ENCODE measurements at regions not wholly inside any gene's neighbourhood (a gene's known extent, or its start where the extent isn't known, plus 50 kb on each side); places are given as distances from the start of the nearest gene placed in this dataset.
"Not testable (repeated sequence)": the region's sequence is repeated elsewhere in the genome, so short reads cannot be mapped to it uniquely, and the experiment has no call there.

DNA sequence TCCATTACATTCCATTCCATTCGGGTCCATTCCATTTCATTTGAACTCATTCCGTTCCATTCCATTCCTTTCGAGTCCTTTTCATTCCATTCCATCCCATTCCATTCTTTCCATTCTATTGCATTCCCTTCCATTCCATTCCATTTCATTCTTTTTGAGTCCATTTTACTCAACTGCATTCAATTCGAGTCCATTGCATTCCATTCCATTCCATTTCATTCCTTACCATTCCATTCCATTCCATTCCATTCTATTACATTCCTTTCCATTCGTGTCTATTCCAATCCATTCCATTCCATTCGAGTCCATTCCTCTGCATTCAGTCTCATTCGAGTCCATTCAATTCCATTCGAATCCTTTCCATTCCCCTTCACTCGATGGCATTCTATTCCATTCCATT lies 1128.8 kb downstream of the RPIA start:
- DNase-seq: no peak
- Histone ChIP-seq H3K27me3 (replicated peaks) (no peaks in the 10 kb centered on the region), H3K36me3 (replicated peaks) (no peaks in the 10 kb centered on the region), H3K4me3 (ENCODE audit: low read depth, low read length) (no peak overlapping the region), H3K27ac (no peak overlapping the region)
- in situ Hi-C loops (cut with HindIII; ENCODE audit: low pct_ligation_motif_present, low sequenced_read_pairs): no loop called here
- TF ChIP-seq, protein P1, sequence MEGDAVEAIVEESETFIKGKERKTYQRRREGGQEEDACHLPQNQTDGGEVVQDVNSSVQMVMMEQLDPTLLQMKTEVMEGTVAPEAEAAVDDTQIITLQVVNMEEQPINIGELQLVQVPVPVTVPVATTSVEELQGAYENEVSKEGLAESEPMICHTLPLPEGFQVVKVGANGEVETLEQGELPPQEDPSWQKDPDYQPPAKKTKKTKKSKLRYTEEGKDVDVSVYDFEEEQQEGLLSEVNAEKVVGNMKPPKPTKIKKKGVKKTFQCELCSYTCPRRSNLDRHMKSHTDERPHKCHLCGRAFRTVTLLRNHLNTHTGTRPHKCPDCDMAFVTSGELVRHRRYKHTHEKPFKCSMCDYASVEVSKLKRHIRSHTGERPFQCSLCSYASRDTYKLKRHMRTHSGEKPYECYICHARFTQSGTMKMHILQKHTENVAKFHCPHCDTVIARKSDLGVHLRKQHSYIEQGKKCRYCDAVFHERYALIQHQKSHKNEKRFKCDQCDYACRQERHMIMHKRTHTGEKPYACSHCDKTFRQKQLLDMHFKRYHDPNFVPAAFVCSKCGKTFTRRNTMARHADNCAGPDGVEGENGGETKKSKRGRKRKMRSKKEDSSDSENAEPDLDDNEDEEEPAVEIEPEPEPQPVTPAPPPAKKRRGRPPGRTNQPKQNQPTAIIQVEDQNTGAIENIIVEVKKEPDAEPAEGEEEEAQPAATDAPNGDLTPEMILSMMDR (IDR thresholded peaks at IDR 0.05; ENCODE audit: low read depth, low read length, missing control alignments): no peak

DNA sequence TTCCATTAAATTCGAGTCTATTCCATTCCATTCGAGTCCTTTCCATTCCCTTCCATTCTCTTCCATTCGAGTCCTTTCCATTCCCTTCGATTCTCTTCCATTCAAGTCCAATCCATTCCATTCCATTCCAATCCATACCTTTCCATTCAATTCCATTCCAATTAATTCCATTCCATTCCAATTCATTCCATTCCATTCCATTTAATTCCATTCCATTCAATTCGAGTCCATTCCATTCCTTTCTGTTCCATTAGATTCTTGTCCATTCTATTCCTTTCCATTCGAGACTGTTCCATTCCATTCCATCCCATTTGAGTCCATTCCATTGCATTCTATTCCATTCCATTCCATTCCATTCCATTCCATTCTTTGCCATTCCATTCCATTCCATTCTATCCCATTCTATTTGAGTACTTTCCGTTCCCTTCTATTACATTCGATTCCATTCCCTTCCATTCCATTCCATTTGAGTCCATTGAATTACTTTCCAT lies 1130.0 kb downstream of the RPIA start:
- in situ Hi-C loops (cut with HindIII; ENCODE audit: low pct_ligation_motif_present, low sequenced_read_pairs): no loop called here
- H3K27me3 ChIP-seq (replicated peaks): no peaks in the 10 kb centered on the region
- H3K36me3 ChIP-seq (replicated peaks): no peaks in the 10 kb centered on the region
- no peak overlapping the region for H3K4me3 ChIP-seq (ENCODE audit: low read depth, low read length)
- TF ChIP-seq, protein P1 (IDR thresholded peaks at IDR 0.05; ENCODE audit: low read depth, low read length, missing control alignments): no peak
- no peak for DNase-seq
- no peak overlapping the region for H3K27ac ChIP-seq

DNA sequence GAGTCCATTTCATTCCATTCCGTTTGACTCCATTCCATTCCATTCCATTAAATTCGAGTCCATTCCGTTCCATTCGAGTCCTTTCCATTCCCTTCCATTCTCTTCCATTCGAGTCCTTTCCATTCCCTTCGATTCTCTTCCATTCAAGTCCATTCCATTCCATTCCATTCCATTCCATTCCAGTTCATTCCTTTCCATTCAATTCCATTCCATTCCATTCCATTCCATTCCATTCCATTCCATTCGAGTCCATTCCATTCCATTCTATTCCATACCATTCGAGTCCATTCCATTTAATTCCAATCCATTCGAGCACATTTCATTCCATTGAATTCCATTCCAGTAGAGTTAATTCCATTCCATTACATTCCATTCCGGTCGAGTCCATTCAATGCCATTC lies 1130.9 kb downstream of the RPIA start:
- H3K27ac ChIP-seq; H3K4me3 ChIP-seq (ENCODE audit: low read depth, low read length); in situ Hi-C loops (cut with HindIII; ENCODE audit: low pct_ligation_motif_present, low sequenced_read_pairs); H3K36me3 ChIP-seq (replicated peaks); H3K27me3 ChIP-seq (replicated peaks); DNase-seq: not testable (repeated sequence)

DNA sequence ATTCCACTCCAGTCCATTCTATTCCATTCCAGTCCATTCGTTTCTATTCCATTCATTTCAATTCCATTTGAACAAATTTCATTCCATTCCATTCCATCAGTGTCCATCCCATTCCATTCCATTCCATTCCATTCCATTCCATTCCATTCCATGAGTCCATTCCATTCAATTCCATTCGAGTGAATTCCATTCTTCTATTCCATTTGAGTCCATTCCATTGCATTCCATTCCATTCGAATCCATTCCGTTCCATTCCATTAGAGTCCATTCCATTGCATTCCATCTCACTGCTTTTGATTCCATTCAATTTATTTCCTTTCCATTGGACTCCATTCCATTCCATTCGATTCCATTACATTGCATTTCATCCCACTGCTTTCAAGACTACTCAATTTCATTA lies 1132.1 kb downstream of the RPIA start:
- in situ Hi-C loops (cut with HindIII; ENCODE audit: low pct_ligation_motif_present, low sequenced_read_pairs): no loop called here
- TF ChIP-seq, protein P1 (IDR thresholded peaks at IDR 0.05; ENCODE audit: low read depth, low read length, missing control alignments): no peak

DNA sequence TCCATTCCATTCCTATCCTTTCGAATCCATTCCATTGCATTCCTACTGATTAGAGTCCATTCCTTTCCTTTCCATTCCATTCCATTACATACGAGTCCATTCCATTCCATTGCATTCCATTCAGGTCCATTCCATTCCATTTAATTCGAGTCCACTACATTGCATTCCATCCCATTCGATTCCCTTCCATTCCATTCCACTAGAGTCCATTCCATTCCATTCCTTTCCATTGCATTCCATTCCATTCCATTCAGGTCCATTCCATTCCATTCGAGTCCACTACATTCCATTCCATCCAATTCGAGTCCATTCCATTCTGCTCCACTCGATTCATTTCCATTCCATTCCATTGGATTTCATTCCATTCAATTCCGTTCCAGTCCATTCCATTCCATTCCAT lies 1133.6 kb downstream of the RPIA start:
- Histone ChIP-seq H3K36me3 (replicated peaks) (no peaks in the 10 kb centered on the region), H3K4me3 (ENCODE audit: low read depth, low read length) (no peak overlapping the region), H3K27ac (no peak overlapping the region), H3K27me3 (replicated peaks) (no peaks in the 10 kb centered on the region)
- in situ Hi-C loops (cut with HindIII; ENCODE audit: low pct_ligation_motif_present, low sequenced_read_pairs): no loop called here
- TF ChIP-seq, protein P1 (IDR thresholded peaks at IDR 0.05; ENCODE audit: low read depth, low read length, missing control alignments): no peak
- no peak for DNase-seq

More for the DNA sequence above, 1132.1 kb downstream of the RPIA start:
- Histone ChIP-seq H3K27me3 (replicated peaks) (no peaks in the 10 kb centered on the region), H3K36me3 (replicated peaks) (no peaks in the 10 kb centered on the region), H3K27ac (no peak overlapping the region), H3K4me3 (ENCODE audit: low read depth, low read length) (no peak overlapping the region)
- no peak for DNase-seq

DNA sequence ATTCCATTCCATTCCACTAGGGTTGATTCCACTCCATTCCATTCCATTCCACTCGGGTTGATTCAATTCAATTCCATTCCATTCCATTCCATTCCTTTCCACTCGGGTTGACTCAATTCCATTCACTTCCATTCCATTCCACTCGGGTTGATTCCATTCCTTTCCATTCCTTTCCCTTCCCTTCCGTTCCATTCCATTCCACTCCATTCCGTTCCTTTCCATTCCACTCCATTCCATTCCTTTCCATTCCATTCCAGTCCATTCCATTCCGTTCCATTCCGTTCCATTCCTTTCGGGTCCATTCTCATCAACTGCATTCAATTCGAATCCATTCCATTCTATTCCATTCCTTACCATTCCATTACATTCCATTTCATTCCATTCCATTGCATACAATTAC lies 1135.3 kb downstream of the RPIA start:
- H3K27ac ChIP-seq; DNase-seq; in situ Hi-C loops (cut with HindIII; ENCODE audit: low pct_ligation_motif_present, low sequenced_read_pairs): not testable (repeated sequence)

DNA sequence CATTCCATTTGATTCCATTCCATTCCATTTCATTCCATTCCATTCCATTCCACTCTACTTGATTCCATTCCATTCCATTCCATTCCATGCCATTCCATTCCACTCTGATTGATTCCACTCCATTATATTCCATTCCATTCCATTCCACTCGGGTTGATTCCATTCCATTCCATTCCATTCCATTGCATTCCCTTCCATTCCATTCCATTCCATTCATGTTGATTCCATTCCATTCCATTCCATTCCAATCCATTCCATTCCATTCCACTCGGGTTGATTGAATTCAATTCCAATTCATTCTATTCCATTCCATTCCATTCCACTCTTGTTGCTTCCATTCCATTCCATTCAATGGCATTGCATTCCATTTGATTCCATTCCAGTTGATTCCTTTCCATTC lies 1136.4 kb downstream of the RPIA start:
- H3K27ac ChIP-seq; in situ Hi-C loops (cut with HindIII; ENCODE audit: low pct_ligation_motif_present, low sequenced_read_pairs); H3K4me3 ChIP-seq (ENCODE audit: low read depth, low read length); H3K36me3 ChIP-seq (replicated peaks); H3K27me3 ChIP-seq (replicated peaks); DNase-seq: not testable (repeated sequence)

More for the DNA sequence above, 1135.3 kb downstream of the RPIA start:
- H3K27me3 ChIP-seq (replicated peaks); H3K4me3 ChIP-seq (ENCODE audit: low read depth, low read length); H3K36me3 ChIP-seq (replicated peaks): not testable (repeated sequence)

DNA sequence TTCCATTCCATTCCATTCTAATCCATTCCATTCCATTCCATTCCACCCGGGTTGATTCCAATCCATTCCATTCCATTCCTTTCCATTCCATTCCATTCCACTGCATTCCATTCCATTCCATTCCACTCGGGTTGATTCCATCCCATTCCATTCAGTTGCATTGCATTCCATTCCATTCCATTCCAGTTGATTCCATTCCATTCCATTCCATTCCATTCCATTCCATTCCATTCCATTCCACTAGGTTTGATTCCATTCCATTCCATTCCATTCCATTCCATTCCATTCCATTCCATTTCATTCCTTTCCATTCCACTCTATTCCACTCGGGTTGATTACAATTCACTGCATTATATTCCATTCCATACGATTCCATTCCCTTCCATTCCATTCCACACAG lies 1136.9 kb downstream of the RPIA start:
- in situ Hi-C loops (cut with HindIII; ENCODE audit: low pct_ligation_motif_present, low sequenced_read_pairs); H3K27ac ChIP-seq; H3K4me3 ChIP-seq (ENCODE audit: low read depth, low read length); H3K36me3 ChIP-seq (replicated peaks); DNase-seq; H3K27me3 ChIP-seq (replicated peaks): not testable (repeated sequence)

DNA sequence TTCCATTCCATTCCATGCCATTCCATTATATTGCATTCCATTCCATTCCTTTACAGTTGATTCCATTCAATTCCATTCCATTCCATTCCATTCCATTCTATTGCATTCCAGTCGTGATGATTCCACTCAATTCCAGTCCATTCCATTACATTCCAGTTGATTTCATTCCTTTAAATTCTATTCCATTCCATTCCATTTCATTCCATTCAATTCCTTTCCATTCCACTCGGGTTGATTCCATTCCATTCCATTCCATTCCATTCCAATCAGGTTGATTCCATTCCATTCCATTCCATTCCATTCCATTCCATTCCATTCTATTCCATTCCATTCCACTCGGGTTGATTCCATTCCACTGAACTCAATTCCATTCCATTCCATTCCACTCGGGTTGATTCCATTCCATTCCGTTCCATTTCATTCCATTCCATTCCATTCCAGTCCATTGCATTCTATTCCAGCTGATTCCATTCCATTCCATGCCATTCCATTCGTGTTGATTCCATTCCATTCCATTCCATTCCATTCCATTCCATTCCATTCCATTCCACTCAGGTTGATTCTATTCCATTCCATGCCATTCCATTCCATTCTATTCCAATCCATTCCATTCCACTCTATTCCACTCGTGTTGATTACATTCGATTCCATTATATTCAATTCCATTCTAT lies 1137.6 kb downstream of the RPIA start:
- in situ Hi-C loops (cut with HindIII; ENCODE audit: low pct_ligation_motif_present, low sequenced_read_pairs); DNase-seq; H3K36me3 ChIP-seq (replicated peaks); H3K27me3 ChIP-seq (replicated peaks); H3K27ac ChIP-seq; H3K4me3 ChIP-seq (ENCODE audit: low read depth, low read length): not testable (repeated sequence)

Data from brain microvascular endothelial cell (primary cell).